ENCODE measurements at regions not wholly inside any gene's neighbourhood (a gene's known extent, or its start where the extent isn't known, plus 50 kb on each side); places are given as distances from the start of the nearest gene placed in this dataset.
A peak's percentile ranks its signal among the peaks of the same experiment; 100 is the strongest.

DNA sequence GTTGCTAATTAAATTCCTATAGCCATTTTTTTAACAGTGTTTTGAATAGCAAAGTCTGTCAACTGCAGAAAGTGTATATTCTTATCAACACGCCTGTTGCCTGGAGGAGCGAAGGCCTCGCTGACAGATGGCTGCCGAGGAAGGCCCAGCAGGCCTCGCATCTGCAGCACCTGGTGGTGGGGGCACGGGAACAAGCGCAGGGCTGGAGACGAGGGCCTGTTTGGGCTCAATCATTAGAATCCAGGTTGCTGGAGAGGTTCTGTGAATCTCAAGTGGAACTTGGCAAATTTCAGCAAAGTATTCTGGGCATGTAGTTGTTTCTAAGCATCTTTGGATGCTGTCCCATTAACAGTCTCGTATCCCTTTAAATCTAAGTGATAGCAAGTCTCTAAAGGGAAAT, 66.1 kb upstream of the FAM204A start:
- no peak for DNase-seq

DNA sequence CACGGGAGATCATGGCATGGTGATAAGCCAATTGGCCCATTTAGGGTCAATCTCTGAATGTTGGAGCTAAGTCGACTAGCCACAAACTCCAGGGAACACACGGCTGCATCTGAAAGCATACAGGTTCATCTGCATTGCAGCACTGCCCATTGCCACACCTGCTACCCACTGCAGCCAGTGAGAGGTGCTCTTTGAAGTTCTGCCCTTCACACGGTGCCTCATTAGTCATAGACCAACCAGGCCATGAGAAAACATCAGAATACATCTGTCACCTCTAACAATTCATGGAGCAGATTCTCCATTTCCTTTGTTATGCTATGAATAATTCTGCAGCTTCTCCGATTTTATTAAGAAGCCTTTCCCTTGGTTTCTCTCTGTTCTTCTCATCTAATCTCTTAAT, 65.7 kb upstream of the FAM204A start:
- no peak for DNase-seq

DNA sequence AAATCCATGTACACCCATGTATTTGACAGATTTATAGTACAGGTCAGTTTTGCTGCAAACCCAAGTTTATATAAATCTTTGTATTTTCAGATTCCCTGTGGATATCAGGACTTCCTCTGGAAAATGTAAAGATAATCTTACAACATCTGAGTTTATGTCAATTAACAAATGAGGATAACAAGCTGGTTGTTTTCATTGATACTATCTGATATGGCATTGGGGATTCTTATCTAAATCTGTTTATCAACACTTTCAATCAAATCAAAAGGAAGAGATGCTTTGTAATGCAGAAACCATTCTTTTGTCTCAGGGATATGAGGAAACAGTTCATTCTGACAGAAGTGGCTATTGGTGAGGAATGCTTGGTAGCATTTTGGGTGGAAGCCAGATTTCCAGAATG, 64.9 kb upstream of the FAM204A start:
- no peak for DNase-seq

DNA sequence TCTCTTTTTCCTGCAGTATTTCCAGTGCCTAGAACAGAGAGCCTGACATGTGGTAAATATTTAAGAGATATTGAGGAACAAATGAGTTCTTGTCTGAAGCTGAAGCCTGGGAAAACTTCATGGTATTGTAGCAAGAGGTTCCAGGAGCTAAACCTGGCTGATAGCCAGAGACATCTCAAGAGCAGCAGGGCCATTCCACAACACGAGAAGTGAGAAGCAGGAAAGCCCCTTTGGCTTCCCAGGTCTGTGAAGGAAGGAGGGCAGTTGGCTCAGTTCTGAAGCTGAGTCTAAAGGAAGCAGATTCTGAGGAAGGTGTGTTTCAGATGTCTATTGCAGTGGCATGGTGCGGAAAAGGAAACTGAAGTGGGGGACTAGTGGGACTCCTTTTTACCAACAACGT, 63.8 kb upstream of the FAM204A start:
- no peak for DNase-seq

DNA sequence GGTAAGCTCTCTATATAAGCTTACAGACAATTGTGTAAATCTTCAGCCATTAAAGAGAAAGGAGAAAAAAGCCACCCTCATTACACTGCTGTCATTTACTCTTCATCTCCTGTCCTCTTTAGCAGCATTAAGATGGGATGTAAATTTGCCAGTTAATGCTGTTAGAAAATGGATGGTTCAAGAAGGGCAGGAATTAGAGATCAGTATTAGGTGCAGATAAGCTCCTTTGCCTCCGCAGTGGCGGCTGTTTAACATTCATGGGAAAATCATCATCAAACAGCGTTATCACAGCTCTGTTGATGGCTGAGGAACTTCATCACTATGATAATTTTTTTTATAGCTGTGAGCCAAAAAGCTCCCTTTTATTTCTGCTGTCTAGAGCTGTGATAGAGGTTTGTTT, 61.8 kb upstream of the FAM204A start:
- DNase-seq, result no peak

DNA sequence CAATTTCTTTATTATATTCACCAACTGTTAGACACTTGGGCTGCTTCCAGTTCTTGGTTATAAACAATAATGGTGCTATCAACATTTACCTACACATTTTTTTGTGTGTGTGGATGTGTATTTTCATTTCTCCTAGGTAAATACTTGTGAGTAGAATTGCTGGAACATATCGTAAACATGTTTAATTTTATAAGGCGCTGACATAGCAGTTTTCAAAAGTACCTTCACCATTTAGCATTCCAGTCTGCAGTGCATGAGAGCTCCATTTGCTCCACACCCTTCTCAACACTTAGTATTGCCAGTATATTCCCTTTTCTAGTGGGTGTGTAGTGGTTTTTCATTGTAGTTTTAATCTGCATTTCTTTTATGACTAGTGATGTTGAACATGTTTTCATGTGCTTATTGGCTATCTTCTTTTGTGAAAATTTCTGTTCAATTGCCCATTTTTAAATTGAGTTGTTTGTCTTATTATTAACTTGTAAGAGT, 59.6 kb upstream of the FAM204A start:
- no peak for DNase-seq

DNA sequence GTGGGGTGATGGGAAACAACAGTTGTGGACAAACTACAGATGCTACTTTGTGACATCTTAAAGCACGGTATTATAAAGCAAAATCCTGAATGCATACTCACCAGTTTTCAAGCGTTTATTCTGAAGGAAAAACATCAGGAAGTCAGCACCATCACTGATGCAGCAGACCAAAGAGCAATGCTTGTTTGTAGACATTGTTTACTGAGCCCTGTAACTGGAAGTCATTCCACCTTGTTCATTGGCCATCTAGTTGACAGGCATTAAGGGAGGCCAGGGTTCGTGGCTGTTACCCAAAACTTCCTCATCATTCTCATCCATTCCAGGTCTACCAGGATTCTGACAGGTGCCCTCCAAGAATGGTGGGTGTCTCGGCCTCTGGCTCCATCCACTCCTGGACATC, 55.3 kb upstream of the FAM204A start:
- no peak for DNase-seq

DNA sequence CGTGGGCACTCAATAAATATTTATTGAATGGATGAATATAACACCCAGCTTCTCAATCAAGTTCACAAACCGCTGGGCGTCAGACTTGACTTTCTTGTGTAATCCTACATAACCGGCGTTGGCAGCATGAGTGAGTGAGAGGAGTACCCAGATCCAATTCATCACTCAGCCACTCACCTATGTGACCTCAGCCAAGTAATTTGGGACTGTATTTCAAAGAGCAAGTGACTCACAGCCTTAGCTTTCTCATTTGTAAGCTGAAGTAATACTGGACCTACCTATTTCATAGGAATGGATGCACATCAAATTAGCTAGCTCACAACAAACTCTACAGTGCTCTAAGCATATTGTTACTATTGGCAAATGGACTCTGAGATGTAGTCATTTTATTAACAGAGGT, 53.8 kb upstream of the FAM204A start:
- no peak for DNase-seq

DNA sequence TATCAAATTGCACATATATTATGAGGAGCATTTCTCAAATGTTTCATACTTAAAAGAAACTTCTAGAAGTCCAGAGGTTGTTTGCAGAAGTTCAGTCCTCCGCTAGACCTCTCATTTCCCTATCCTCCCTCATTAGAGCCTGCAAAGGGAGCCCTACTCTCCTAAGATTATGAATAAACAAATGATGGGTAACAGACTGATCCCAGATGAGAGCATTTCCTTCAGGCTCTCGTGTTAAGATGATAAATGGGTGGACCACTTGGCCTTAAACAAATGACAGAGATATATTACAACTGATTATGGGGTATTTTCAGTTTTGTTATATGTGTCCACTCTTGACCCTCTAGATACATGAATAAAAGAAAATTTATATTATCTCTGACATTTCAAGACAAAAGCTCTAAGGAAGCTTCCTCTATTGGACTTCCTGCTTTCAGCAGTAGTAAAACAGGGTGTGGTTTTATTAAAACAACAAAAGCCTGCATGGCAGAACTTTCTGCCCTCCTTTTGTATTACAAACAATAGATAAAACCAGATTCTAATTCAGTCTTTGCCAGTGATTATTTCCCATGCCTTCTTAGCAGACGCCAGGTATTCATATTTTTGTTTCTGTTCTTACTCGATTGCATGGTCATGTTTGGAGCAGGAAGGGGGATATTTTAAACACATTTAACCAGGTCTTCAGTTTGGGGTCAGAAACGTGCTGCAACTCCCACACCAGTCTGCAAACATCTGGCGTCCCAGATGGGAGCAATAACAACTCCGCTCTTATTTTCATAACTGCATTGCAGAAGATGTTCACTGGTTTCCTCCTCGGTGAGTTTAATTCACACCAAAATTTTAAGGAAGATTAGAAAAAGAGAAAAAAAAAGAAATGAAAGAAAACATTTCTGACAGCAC, 52.4 kb upstream of the FAM204A start:
- peak; percentile 11 for DNase-seq

DNA sequence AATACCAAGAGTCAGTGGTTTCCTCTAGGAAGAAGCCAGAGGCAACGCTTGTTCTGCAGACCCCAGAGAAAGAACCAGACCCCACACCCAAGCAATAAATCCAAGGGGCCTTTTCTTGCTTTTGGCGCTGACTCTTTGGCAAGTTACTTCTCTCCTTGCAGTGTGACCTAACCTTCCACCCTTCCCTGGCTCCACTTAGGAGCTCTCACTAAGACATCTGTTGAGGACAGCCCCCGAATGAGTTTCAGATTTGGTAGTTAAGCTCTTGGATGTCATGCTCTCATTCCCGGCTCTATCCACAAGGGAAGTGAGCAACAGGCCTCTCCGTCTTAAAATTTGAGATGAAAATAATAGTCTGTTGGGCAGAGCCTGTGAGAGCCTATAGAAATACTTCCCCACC, 50.6 kb upstream of the FAM204A start:
- DNase-seq, result no peak

All from hematopoietic multipotent progenitor cell treated with erythropoietin and hydrocortisone succinate and interleukin-3 and kit ligand, for 6 days (in vitro differentiated cells).